ENCODE measurements at regions not wholly inside any gene's neighbourhood (a gene's known extent, or its start where the extent isn't known, plus 50 kb on each side); places are given as distances from the start of the nearest gene placed in this dataset.

- no peak for TF ChIP-seq CTCF (IDR thresholded peaks at IDR 0.05)
- TF ChIP-seq EZH2 (IDR thresholded peaks at IDR 0.05; ENCODE audit: borderline replicate concordance, insufficient read depth, low read depth, low read length, poor library complexity, severe bottlenecking): no peak
Measured at GRCh38 chr4:79233820-79234219, 92.0 kb downstream of the NAA11 start.
